Vagina (tissue), 2 donors: ENCODE measurements at regions not wholly inside any gene's neighbourhood (a gene's known extent, or its start where the extent isn't known, plus 50 kb on each side); places are given as distances from the start of the nearest gene placed in this dataset.

Experiments
- CTCF ChIP-seq, 3 experiments: fragments of 450-650 bp in 2 of 3; fragments of 200-600 bp in 1 of 3; sonication (generic) in 1 of 3; IDR thresholded peaks; one replicate each; pipeline ENCODE4 v1.5.1; 2017 to 2019; ENCODE audit warnings: antibody characterized with exemption in 3 of 3, mild to moderate bottlenecking in 2 of 3, moderate library complexity in 2 of 3
- POLR2A ChIP-seq, 2 donors: fragments of 450-650 bp; IDR thresholded peaks; one replicate each; pipeline ENCODE4 v1.6.1; 2017; ENCODE audit warnings: antibody characterized with exemption in 2 of 2, mild to moderate bottlenecking in 2 of 2, moderate library complexity in 2 of 2

- no peak for TF ChIP-seq CTCF (IDR thresholded peaks at IDR 0.05)
- TF ChIP-seq POLR2A (IDR thresholded peaks at IDR 0.05) = no peak
These were observed 409.6 kb downstream of the BCOR start for GRCh38 chrX:39688219-39688575.
